Stimulated activated CD4-positive, alpha-beta T cell treated with anti-CD3 and anti-CD28 coated beads, Interleukin-4, amount 100 ng/mL, for 48 hours (primary cell): ENCODE measurements at regions not wholly inside any gene's neighbourhood (a gene's known extent, or its start where the extent isn't known, plus 50 kb on each side); places are given as distances from the start of the nearest gene placed in this dataset.

Experiments used
- DNase-seq, 2 donors: peaks; one replicate each; pipeline ENCODE4 v3.0.0-alpha.2; 2020; ENCODE audit warnings: low read depth in 2 of 2

GRCh38 chr5:74034733-74035132 lies 408.7 kb downstream of the ARHGEF28 start:
- DNase-seq = no peak

GRCh38 chr5:74032617-74033016 lies 406.6 kb downstream of the ARHGEF28 start:
- no peak for DNase-seq

- DNase-seq = no peak
Observed at GRCh38 chr5:74031536-74031935, 405.5 kb downstream of the ARHGEF28 start.

DNA sequence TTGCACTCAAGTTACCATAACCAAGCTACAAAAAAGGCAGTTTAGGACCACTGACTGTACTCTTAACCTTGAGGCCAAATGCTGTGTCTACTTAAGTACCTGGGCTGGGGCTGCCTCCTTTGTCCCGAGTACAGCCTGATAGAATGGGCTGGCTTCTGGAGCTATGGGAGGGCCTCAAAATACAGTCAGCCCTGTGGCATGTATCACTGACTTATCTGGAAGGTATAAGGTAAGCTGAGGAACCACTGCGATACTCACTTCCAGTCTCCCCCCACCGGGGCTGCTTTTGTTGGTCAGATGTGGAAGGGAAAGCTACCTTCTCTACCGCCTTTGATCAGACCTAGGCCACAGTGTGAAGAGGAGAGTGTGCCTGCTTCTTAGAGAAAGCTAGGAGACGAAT lies 404.8 kb downstream of the ARHGEF28 start:
- DNase-seq = no peak

DNA sequence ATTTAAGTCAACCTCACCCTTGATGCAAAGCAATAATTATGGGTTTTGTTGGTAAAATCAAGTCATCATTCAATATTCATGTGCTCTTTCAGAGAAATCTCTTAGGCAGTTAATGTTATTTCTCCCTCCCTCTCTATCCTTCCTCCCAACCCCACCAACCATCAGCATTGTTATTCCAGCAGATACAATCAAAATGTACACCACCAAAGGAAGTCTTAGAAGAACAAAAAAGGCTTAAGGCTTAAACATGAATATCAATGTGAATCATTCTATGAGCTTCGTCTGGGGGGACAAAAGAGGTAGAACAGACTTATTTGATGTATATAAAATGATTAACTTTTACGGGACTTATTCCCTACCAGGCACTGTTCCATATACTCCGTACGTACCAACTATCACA lies 404.4 kb downstream of the ARHGEF28 start:
- DNase-seq = no peak

DNA sequence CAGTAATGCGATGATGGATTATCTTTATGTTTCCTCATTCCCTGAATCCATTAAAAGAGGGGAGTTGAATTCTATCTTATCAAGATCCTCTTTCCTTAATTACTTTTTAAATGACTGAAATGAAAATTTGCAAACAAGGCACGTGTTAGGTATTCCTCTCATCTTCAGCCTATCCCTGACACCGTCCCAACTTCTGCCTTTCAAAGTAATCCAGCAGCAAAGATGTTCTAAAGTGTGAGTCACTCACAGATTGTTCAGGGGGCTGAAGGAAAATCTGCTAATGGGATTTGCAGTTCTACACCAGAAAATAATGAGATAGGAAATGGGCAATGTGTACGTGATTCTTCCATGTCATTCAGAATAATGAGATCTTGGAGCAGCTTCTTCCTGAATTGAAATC lies 403.0 kb downstream of the ARHGEF28 start:
- no peak for DNase-seq

- no peak for DNase-seq
Observed at GRCh38 chr5:74028406-74028805, 402.4 kb downstream of the ARHGEF28 start.

DNA sequence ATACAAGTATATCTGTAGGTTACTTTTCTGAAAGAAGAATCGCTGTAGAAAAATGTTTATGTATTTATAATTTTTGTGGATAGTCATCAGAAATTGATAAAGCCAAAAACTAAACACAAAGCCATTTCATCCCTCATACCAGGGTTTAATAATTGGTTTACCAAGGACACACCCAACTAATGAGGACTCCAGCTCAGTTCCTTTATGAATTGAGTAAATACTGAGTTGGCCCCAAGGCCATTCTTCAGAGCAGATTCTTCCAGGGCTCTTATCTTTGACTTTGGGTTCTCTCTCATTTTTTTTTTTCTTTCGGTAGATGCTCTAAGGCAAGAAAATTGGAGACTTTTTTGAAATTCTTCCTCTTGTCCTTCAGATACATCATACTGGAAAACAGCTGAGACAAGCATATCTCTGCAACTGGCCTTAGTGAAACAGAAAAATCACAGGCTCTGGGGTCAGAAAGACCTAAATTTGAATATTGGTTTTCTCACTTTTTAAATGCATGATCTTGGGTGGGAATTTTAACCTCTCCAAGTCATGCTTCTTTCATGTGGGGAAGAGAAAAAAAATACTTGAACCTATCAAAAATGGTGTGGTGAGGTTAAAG lies 401.8 kb downstream of the ARHGEF28 start:
- DNase-seq = no peak

DNA sequence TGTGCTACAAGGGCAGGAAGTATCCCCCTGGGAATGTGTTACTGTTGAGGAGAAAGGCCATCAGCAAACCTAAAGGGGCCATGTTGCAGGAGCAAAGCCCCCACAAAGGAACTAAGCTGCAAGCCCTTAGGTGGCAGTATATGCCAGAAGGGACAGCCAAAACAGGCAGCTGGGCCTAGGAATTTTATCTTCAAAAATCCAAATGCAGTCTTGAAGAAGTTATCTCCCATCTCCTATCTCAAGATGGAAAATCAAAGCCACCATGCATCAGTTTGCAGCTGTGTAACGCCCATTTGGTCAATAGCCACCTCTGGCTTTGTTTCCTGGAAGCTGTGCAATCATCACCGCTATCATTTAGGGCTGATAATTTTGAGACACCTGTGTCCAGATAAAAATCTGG lies 400.3 kb downstream of the ARHGEF28 start:
- no peak for DNase-seq

DNA sequence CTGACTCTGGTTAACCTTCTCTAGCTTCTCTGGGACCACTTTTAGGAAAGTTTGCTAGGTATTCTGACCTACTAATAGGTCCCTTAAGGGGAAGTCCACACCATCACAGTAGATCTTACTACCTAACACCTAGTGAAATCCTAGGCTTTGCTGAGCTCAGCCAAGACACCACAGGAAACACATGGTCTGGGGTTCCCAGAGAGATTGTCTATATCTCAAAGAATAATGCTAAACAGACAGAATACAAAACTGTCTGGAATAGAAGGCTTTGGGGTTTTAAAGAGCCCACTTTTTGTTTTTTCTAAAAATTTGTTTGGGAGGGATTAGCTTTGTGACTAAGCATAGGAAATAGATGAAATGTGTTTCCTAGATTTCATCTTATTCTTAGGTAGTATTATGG lies 395.1 kb downstream of the ARHGEF28 start:
- DNase-seq = no peak

- DNase-seq = no peak
Observed at GRCh38 chr5:74020503-74020902, 394.5 kb downstream of the ARHGEF28 start.

DNA sequence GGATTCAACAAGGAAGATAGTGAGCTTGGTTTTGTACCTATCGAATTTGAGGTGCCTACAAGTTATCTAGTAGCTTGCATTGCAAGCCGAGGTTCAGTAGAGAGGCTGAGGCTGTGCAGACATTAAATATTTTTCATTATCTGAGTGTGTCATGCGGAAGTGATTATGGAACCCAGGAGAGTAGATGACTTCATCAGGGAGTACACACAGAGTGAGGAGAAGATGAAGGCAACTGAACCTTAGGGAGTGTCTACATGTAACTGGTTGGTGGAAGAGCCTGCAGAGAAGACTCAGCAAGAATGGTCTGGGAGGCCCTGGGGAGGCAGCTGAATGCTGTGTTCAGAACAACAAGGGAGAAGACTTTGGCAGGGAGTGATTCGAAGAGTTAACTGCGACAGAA lies 393.9 kb downstream of the ARHGEF28 start:
- no peak for DNase-seq

- DNase-seq = no peak
Observed at GRCh38 chr5:74017786-74018211, 391.8 kb downstream of the ARHGEF28 start.

DNA sequence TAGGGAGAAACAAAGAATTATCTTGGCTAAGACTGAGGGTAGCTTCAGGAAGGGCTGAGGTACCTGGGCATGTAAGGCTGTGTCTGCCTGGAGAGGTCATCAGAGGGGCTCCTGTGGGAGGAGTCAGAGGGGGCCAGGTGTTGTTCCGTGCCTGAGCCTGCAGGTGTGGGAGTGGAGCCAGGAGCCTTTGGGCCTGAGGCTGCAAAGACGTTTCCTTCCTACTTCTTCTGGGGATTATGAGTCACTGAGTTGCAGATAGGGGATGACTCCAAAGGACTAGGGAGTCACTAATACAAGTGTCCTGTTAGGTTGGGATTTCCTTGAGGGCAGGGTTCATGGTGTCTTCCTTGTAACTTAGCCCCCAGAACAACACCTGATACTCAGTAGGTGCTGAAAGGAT lies 391.1 kb downstream of the ARHGEF28 start:
- DNase-seq = no peak

DNA sequence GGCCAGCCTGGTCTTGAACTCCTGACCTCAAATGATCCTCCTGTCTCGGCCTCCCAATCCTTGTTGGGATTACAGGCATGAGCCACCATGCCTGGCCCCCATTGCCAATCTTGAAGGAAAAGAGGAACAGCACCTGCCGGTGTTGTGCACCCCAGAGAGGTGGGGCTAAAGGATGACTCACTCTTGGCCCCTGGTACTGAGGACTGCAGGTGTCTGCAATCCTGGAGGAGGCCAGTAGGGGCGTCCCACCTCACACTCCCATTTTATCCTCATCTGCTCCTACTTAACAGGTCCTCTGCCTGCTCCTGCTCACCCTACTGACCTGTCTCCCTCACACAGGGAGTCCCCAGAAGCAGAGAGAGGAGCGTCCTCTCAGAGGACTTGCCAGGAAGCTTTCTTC lies 390.4 kb downstream of the ARHGEF28 start:
- no peak for DNase-seq

DNA sequence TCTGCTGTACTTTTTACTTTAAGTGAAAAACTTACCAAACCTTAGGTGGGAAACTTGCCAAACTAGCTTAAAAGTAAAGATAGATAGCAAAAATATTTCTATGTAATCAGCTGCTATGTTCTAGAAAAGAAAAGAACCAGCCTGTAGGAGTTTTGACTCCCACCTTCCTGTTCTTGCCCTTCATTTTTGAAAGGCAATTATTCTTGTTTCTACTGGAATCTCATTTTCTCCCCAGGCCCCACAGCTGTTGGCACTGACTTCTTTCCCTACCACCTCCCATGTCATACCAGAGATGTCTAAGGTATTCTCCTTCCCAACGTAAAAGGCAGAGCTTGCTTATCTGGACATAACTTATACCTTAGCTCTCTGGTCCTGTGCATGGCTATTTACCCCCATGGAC lies 389.7 kb downstream of the ARHGEF28 start:
- DNase-seq = no peak

DNA sequence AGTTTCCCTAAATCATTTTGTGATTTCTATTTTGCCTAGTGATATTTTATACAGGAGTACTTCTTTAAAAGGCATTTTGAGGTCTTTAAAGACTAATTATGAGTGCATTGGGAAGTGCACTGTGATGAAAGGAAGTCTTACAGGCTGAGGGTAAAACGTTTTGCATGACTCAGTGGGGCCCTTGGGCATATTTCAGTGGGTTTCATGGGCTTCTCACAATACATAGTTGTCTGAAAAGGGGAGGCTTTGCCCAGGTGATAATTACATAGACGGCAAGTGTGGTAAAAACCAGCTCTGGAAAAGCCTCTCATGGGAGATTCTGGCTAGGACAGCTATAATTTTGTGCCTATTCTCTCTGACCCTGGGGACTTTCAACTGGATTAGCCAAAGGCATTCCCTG lies 387.2 kb downstream of the ARHGEF28 start:
- DNase-seq = no peak

GRCh38 chr5:74009502-74009901 lies 383.5 kb downstream of the ARHGEF28 start:
- no peak for DNase-seq

- DNase-seq = no peak
Observed at GRCh38 chr5:74007193-74007592, 381.2 kb downstream of the ARHGEF28 start.

DNA sequence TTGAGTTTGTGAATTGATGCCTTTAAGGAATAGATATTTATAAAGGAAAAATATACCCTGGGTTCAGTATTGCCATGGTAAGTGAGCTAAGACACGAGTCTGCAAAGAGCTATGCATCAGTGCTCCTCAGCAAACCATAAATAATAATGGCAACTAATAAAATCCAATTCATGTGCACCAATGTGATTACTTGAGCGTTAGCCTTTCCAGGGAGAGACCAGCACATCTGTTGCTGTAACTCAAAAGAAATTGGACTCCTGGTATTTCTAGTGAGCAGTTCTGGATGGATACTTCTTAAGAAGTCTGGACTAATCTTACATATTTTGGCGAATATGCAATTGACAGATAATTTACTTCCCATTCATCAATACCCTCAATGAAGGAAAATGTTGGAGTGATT lies 373.3 kb downstream of the ARHGEF28 start:
- no peak for DNase-seq

- no peak for DNase-seq
Observed at GRCh38 chr5:73998489-73998888, 372.5 kb downstream of the ARHGEF28 start.

DNA sequence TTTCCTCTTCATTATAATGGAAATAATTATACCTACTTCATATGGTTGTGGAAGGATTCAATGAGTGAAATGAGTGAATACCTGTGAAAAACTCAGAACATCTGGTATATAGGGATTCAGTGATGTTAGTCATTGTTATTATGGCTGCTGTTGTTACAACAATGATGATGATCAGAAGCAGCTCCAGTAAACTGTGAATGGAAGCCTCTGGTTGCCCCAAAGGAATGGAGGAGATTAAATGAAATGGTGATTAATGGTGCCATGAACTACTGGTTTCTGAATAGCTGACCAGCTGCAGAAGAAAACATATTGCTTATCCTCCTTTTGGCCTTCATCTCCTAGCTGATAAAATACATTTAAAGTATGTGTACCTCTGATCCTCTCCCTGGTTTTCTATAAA lies 372.0 kb downstream of the ARHGEF28 start:
- DNase-seq = no peak

GRCh38 chr5:73996151-73996755 lies 370.3 kb downstream of the ARHGEF28 start:
- no peak for DNase-seq

DNA sequence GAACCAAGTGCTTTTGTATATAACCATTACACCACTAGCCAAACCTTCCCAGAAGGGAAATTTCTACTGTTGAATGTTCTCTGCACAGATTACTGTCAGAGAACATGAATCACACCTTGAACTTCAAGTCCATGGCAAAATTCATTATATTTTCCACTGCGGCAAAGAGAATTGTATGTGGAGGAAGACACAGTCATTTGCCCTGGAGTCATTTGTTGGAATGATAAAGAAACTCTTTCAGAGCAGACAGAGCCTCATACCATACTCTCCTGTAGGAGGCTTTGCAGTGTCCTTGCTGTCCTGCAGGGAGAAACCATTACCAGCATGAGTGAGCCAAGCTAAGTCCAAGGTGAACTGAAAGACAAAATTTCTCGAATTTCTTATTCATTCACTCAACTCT lies 369.0 kb downstream of the ARHGEF28 start:
- DNase-seq = no peak
